Activated B cell treated with CpG ODN at 0.5 μM for 24 hours (primary cell): ENCODE measurements at regions not wholly inside any gene's neighbourhood (a gene's known extent, or its start where the extent isn't known, plus 50 kb on each side); places are given as distances from the start of the nearest gene placed in this dataset.
A peak's percentile ranks its signal among the peaks of the same experiment; 100 is the strongest.

Experiments used
- ATAC-seq: fragments of 200-7000 bp; cut with Tn5 transposase; one replicate; pipeline ENCODE4 v1.10.0; 2021; ENCODE audit warnings: low read depth, mild to moderate bottlenecking, moderate library complexity
- CTCF ChIA-PET: fragments of 350-600 bp; sonication (Branson Sonifier 250); formaldehyde crosslinking; loops from one replicate; lab custom pipeline; 2021; ENCODE audit warnings: antibody characterized with exemption; lab: Charles Lee
- POLR2A ChIA-PET: fragments of 350-600 bp; sonication (Branson Sonifier 250); formaldehyde crosslinking; loops from one replicate; lab custom pipeline; 2021; ENCODE audit warnings: antibody characterized with exemption; lab: Charles Lee
- DNase-seq: peaks from one replicate; pipeline ENCODE4 v3.0.0; 2022
- H3K27ac Mint-ChIP-seq: one replicate; pipeline ENCODE4 v1.8.0; 2020; ENCODE audit warnings: mixed read lengths
- H3K27me3 Mint-ChIP-seq: one replicate; pipeline ENCODE4 v1.8.0; 2021; ENCODE audit warnings: mixed read lengths
- H3K36me3 Mint-ChIP-seq: one replicate; pipeline ENCODE4 v1.8.0; 2021; ENCODE audit warnings: low read depth, mixed read lengths
- H3K4me1 Mint-ChIP-seq: one replicate; pipeline ENCODE4 v1.8.0; 2021; ENCODE audit warnings: mixed read lengths
- H3K4me3 Mint-ChIP-seq: one replicate; pipeline ENCODE4 v1.8.0; 2020; ENCODE audit warnings: mild to moderate bottlenecking, mixed read lengths
- H3K9me3 Mint-ChIP-seq: one replicate; pipeline ENCODE4 v1.8.0; 2020; ENCODE audit warnings: mixed read lengths
- CTCF ChIP-seq: fragments of 200-600 bp; IDR thresholded peaks from one replicate; pipeline ENCODE4 v1.8.0; 2022; ENCODE audit warnings: antibody characterized with exemption, mild to moderate bottlenecking
- intact Hi-C: fragments of 100-400 bp; cut with micrococcal nuclease; formaldehyde crosslinking; loops from one replicate; pipeline ENCODE4 v1.15.1; 2024

GRCh38 chr13:50452028-50452427, 391.5 kb downstream of the DLEU7 start:
- DNase-seq: no peak
- ChIA-PET POLR2A (no interaction called here), CTCF (no interaction called here)
- Mint-ChIP-seq H3K36me3 (no peaks in the 10 kb centered on the region), H3K4me3 (no peak overlapping the region), H3K4me1 (no peaks in the 10 kb centered on the region), H3K9me3 (no peaks in the 10 kb centered on the region), H3K27me3 (no peaks in the 10 kb centered on the region), H3K27ac (no peak overlapping the region)
- ATAC-seq: no peak
- intact Hi-C loops: no loop called here
- TF ChIP-seq CTCF: no peak

- H3K4me1 Mint-ChIP-seq: peaks cover 4% of the 10 kb centered on the region
- no peaks in the 10 kb centered on the region for H3K36me3 Mint-ChIP-seq
- no peak overlapping the region for H3K4me3 Mint-ChIP-seq
- no peak for TF ChIP-seq CTCF
- no peak for DNase-seq
- no peak overlapping the region for H3K27ac Mint-ChIP-seq
- no peaks in the 10 kb centered on the region for H3K27me3 Mint-ChIP-seq
- POLR2A ChIA-PET: interaction anchor here (0.6 kb wide), 1 partner anchor 16 kb away, joined by 3 read pairs; no protein-coding TSS in a partner anchor
- CTCF ChIA-PET: no interaction called here
- H3K9me3 Mint-ChIP-seq: no peaks in the 10 kb centered on the region
- intact Hi-C loops: no loop called here
- no peak for ATAC-seq
Measured at GRCh38 chr13:50452756-50453155, 390.7 kb downstream of the DLEU7 start.

DNA sequence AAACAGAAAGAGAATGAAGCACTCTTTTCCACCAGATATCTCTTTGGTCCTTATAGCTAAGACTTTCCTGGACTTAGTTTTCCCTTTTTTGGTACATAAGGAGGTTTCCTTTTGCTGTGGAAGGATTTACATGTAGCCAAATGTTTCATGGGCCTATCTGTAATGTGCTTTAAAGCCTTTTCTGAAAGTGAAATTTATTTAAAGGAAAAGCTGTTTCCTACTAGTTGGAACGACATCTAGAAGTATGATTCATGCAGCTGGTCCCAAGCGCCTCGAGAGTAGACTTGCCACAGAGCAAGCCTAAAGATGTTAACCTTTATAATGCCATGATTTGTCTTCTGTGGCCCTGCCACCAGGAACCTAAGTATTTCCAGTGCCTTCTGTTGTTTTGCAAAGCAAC, 390.3 kb downstream of the DLEU7 start:
- Mint-ChIP-seq H3K27me3 (no peaks in the 10 kb centered on the region), H3K36me3 (no peaks in the 10 kb centered on the region), H3K9me3 (no peaks in the 10 kb centered on the region), H3K4me3 (no peak overlapping the region), H3K4me1 (peaks cover 9% of the 10 kb centered on the region), H3K27ac (no peak overlapping the region)
- POLR2A ChIA-PET: interaction anchor here (0.6 kb wide), 1 partner anchor 378 kb away, joined by 8 read pairs; no protein-coding TSS in a partner anchor
- no peak for TF ChIP-seq CTCF
- DNase-seq: no peak
- intact Hi-C loops: no loop called here
- no peak for ATAC-seq
- CTCF ChIA-PET: no interaction called here

DNA sequence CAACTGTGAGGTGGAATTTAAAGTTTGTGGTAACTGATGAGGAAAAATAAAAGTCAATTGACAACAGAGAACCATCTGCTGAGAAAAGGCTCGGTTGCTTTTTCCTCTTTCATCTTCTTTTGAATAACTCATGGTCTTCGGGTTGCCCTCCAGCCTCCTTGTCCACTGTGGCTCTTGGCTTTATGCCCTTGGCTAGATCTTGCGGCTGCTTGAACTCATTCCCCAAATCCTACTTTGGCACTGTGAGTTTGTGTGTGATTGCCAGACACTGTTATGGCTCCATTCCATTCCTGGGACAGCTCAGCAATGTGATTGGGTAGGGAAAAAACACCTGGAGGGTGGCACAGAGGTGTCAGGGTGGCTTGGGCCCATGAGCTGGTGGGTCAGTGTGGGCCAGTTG, 387.4 kb downstream of the DLEU7 start:
- DNase-seq (no peak), ATAC-seq (no peak)
- Mint-ChIP-seq H3K27me3 (no peaks in the 10 kb centered on the region), H3K4me3 (no peak overlapping the region), H3K4me1 (peaks cover 10% of the 10 kb centered on the region), H3K27ac (no peak overlapping the region), H3K36me3 (no peaks in the 10 kb centered on the region), H3K9me3 (no peaks in the 10 kb centered on the region)
- intact Hi-C loops: no loop called here
- ChIA-PET CTCF (no interaction called here), POLR2A (no interaction called here)
- no peak for TF ChIP-seq CTCF

DNA sequence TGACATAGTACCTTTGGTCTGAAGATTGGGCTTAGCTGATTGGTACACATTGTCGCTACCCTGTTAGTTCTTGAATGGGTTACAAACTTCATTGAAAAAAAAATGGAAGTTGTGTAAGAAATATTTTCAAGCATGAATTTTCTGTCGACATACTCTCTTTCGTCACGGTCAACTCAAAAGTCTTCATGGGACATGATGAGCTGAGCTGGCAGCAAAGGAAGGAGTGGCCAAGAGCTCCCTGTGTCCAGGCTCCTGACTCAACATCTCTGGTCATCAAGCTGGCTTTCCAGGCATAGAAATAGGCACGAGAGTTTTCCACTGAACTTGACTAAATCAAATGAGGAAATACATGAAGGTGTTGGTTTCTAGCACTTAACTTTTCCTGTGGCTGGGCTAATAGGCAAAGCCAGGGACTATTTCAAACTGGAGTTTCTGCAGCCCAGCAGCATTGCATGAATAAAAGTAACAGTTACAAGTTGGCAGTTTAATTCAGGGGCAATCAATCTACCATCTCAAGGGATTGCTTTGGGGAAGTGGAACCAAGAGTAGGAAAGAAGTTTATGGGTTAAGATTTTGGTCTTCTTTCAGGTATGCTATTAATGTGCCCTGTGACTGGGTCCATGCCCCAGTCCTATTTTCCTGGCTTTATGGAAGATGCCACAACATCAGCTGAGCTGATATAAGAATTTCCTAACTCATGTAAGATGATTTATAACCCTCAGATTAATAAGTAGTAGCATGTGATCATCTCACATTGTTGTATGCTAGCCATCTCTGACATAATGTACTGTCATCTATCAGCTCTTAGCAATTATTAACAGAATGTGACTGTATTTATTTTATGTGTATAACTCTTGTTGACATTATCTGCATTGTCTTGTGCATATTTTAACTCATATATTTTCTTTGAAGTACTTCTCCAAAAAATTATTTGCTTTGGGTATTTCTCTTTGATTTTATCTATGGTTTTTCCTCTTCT, 385.8 kb downstream of the DLEU7 start:
- no peak for DNase-seq
- ATAC-seq: peak; percentile 65
- Mint-ChIP-seq H3K4me3 (no peak overlapping the region), H3K27me3 (no peaks in the 10 kb centered on the region), H3K4me1 (peaks cover 10% of the 10 kb centered on the region), H3K9me3 (no peaks in the 10 kb centered on the region), H3K36me3 (no peaks in the 10 kb centered on the region), H3K27ac (no peak overlapping the region)
- intact Hi-C loops: no loop called here
- ChIA-PET POLR2A (no interaction called here), CTCF (no interaction called here)
- TF ChIP-seq CTCF: no peak
